C4-2B (cell line): ENCODE measurements at regions not wholly inside any gene's neighbourhood (a gene's known extent, or its start where the extent isn't known, plus 50 kb on each side); places are given as distances from the start of the nearest gene placed in this dataset.

Experiments used
- ZFX ChIP-seq: fragments of 450-650 bp; IDR thresholded peaks from 2 replicates; pipeline ENCODE4 v1.6.1; 2017
- TF ChIP-seq, protein P1 (sequence below): fragments of 450-650 bp; conservative IDR thresholded peaks from 2 replicates; pipeline ENCODE4 v1.5.1; 2017; ENCODE audit warnings: mild to moderate bottlenecking

DNA sequence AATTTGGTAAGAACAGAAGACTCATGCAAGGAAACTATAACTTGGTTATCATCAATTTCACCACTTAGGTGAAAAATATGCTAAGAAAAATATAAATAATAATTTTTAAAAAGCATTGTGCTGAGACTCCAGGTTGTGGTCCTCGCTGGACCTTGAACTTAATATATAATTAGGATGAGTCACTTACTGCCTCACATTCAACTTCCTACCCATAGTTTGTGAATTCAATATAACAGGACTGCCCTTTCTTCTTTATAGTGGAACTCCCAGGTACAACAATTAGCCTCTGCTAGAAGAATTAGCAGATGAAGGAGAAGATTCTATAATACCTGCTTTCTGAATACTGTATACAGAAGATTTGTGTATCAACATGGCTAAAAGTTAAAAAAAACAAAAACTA is 149.1 kb upstream of the SPRED1 start:
- TF ChIP-seq, protein P1, sequence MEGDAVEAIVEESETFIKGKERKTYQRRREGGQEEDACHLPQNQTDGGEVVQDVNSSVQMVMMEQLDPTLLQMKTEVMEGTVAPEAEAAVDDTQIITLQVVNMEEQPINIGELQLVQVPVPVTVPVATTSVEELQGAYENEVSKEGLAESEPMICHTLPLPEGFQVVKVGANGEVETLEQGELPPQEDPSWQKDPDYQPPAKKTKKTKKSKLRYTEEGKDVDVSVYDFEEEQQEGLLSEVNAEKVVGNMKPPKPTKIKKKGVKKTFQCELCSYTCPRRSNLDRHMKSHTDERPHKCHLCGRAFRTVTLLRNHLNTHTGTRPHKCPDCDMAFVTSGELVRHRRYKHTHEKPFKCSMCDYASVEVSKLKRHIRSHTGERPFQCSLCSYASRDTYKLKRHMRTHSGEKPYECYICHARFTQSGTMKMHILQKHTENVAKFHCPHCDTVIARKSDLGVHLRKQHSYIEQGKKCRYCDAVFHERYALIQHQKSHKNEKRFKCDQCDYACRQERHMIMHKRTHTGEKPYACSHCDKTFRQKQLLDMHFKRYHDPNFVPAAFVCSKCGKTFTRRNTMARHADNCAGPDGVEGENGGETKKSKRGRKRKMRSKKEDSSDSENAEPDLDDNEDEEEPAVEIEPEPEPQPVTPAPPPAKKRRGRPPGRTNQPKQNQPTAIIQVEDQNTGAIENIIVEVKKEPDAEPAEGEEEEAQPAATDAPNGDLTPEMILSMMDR = no peak
- TF ChIP-seq ZFX = no peak
